ENCODE measurements at regions not wholly inside any gene's neighbourhood (a gene's known extent, or its start where the extent isn't known, plus 50 kb on each side); places are given as distances from the start of the nearest gene placed in this dataset.
"Not testable (repeated sequence)": the region's sequence is repeated elsewhere in the genome, so short reads cannot be mapped to it uniquely, and the experiment has no call there.

DNA sequence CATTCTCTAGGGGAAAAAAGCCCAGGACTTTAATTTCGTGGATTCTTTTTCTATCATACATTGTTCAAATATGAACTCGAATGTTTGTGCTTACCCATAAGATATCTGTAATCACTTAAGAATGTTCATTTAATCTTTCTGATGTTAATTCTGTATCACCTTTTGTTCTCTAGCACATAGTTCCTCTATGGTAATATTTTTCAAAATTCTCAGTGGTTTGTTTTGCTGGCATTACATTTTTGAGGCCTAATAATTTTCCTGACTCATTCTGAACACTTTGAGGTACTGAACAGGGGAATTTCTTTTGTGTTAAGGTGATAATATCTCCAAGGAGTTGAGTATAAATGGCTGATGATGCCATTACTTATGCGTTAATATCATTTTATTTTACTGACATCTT, 490.7 kb upstream of the PITX2 start:
- Histone ChIP-seq H3K4me3 (ENCODE audit: low read length in 2 of 2) (no peak overlapping the region), H3K27ac (ENCODE audit: low read depth in 2 of 2, low read length in 2 of 2) (no peak overlapping the region), H3K9me3 (ENCODE audit: control insufficient read depth in 2 of 2, low read length in 2 of 2) (no peaks in the 10 kb centered on the region), H3K27me3 (ENCODE audit: control insufficient read depth in 2 of 2, insufficient read depth in 2 of 2, low read length in 2 of 2) (no peaks in the 10 kb centered on the region), H3K4me1 (ENCODE audit: control insufficient read depth in 2 of 2, insufficient read depth in 2 of 2, low read length in 2 of 2) (no peaks in the 10 kb centered on the region), H3K36me3 (ENCODE audit: control insufficient read depth in 2 of 2, insufficient read depth in 2 of 2, low read length in 2 of 2) (no peaks in the 10 kb centered on the region), H3K9ac (ENCODE audit: low read depth in 1 of 2, low read length in 2 of 2) (no peak overlapping the region)

GRCh38 chr4:111115881-111116280, 493.0 kb upstream of the PITX2 start:
- H3K4me1 ChIP-seq (ENCODE audit: control insufficient read depth in 2 of 2, insufficient read depth in 2 of 2, low read length in 2 of 2) = no peaks in the 10 kb centered on the region
- no peak overlapping the region for H3K4me3 ChIP-seq (ENCODE audit: low read length in 2 of 2)
- no peak overlapping the region for H3K9ac ChIP-seq (ENCODE audit: low read depth in 1 of 2, low read length in 2 of 2)
- no peaks in the 10 kb centered on the region for H3K27me3 ChIP-seq (ENCODE audit: control insufficient read depth in 2 of 2, insufficient read depth in 2 of 2, low read length in 2 of 2)
- H3K36me3 ChIP-seq (ENCODE audit: control insufficient read depth in 2 of 2, insufficient read depth in 2 of 2, low read length in 2 of 2) = no peaks in the 10 kb centered on the region
- no peak overlapping the region for H3K27ac ChIP-seq (ENCODE audit: low read depth in 2 of 2, low read length in 2 of 2)
- H3K9me3 ChIP-seq (ENCODE audit: control insufficient read depth in 2 of 2, low read length in 2 of 2) = no peaks in the 10 kb centered on the region

- Histone ChIP-seq H3K4me3 (ENCODE audit: low read length in 2 of 2) (no peak overlapping the region), H3K4me1 (ENCODE audit: control insufficient read depth in 2 of 2, insufficient read depth in 2 of 2, low read length in 2 of 2) (no peaks in the 10 kb centered on the region), H3K9ac (ENCODE audit: low read depth in 1 of 2, low read length in 2 of 2) (no peak overlapping the region), H3K27ac (ENCODE audit: low read depth in 2 of 2, low read length in 2 of 2) (no peak overlapping the region), H3K9me3 (ENCODE audit: control insufficient read depth in 2 of 2, low read length in 2 of 2) (no peaks in the 10 kb centered on the region), H3K36me3 (ENCODE audit: control insufficient read depth in 2 of 2, insufficient read depth in 2 of 2, low read length in 2 of 2) (no peaks in the 10 kb centered on the region), H3K27me3 (ENCODE audit: control insufficient read depth in 2 of 2, insufficient read depth in 2 of 2, low read length in 2 of 2) (no peaks in the 10 kb centered on the region)
Measured at GRCh38 chr4:111120191-111120590, 497.3 kb upstream of the PITX2 start.

DNA sequence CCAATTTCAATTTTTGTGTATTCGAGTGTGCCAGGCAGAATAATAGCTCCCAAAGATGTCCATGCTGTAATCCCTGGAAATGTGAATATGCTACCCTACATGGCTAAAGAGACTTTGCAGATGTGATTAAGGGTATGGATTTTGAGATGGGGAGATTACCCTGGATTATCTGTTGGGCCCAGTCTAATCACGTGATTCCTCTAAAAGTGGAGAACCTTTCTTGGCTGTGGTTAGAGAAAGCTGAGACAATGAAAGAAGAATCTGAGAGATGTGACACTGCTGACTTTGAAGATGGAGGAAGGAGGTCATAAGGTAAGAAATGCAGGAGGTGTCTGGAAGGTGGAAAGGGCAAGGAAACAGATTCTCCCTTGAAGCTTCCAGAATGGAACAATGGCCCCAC, 503.5 kb upstream of the PITX2 start:
- H3K27me3 ChIP-seq (ENCODE audit: control insufficient read depth in 2 of 2, insufficient read depth in 2 of 2, low read length in 2 of 2) = no peaks in the 10 kb centered on the region
- H3K4me3 ChIP-seq (ENCODE audit: low read length in 2 of 2) = no peak overlapping the region
- no peaks in the 10 kb centered on the region for H3K9me3 ChIP-seq (ENCODE audit: control insufficient read depth in 2 of 2, low read length in 2 of 2)
- no peak overlapping the region for H3K9ac ChIP-seq (ENCODE audit: low read depth in 1 of 2, low read length in 2 of 2)
- H3K36me3 ChIP-seq (ENCODE audit: control insufficient read depth in 2 of 2, insufficient read depth in 2 of 2, low read length in 2 of 2) = no peaks in the 10 kb centered on the region
- H3K4me1 ChIP-seq (ENCODE audit: control insufficient read depth in 2 of 2, insufficient read depth in 2 of 2, low read length in 2 of 2) = no peaks in the 10 kb centered on the region
- no peak overlapping the region for H3K27ac ChIP-seq (ENCODE audit: low read depth in 2 of 2, low read length in 2 of 2)

GRCh38 chr4:111127841-111128240, 505.0 kb upstream of the PITX2 start:
- Histone ChIP-seq H3K27me3 (ENCODE audit: control insufficient read depth in 2 of 2, insufficient read depth in 2 of 2, low read length in 2 of 2) (no peaks in the 10 kb centered on the region), H3K36me3 (ENCODE audit: control insufficient read depth in 2 of 2, insufficient read depth in 2 of 2, low read length in 2 of 2) (no peaks in the 10 kb centered on the region), H3K4me1 (ENCODE audit: control insufficient read depth in 2 of 2, insufficient read depth in 2 of 2, low read length in 2 of 2) (no peaks in the 10 kb centered on the region), H3K9me3 (ENCODE audit: control insufficient read depth in 2 of 2, low read length in 2 of 2) (no peaks in the 10 kb centered on the region), H3K27ac (ENCODE audit: low read depth in 2 of 2, low read length in 2 of 2) (no peak overlapping the region), H3K9ac (ENCODE audit: low read depth in 1 of 2, low read length in 2 of 2) (no peak overlapping the region), H3K4me3 (ENCODE audit: low read length in 2 of 2) (no peak overlapping the region)

DNA sequence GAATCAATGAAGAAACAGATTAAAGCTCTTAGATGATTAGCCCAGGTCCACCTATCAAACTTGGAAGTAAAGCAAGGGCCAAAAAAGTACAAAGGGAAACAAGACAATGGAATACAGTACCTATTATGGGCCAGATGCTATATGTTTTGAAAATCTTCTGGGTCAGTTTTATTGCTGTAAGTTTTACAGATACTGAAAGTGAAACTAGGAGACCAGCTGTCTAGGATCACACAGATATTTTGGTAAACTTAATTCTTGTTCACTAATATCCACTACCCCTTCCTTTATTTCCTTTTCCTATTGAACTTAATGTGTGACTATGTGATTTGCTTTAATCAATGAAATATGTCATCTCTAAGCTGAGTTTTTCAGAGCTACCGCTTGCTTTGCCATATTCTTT, 505.4 kb upstream of the PITX2 start:
- no peaks in the 10 kb centered on the region for H3K4me1 ChIP-seq (ENCODE audit: control insufficient read depth in 2 of 2, insufficient read depth in 2 of 2, low read length in 2 of 2)
- H3K27ac ChIP-seq (ENCODE audit: low read depth in 2 of 2, low read length in 2 of 2) = no peak overlapping the region
- no peaks in the 10 kb centered on the region for H3K36me3 ChIP-seq (ENCODE audit: control insufficient read depth in 2 of 2, insufficient read depth in 2 of 2, low read length in 2 of 2)
- H3K9ac ChIP-seq (ENCODE audit: low read depth in 1 of 2, low read length in 2 of 2) = no peak overlapping the region
- no peak overlapping the region for H3K4me3 ChIP-seq (ENCODE audit: low read length in 2 of 2)
- no peaks in the 10 kb centered on the region for H3K9me3 ChIP-seq (ENCODE audit: control insufficient read depth in 2 of 2, low read length in 2 of 2)
- no peaks in the 10 kb centered on the region for H3K27me3 ChIP-seq (ENCODE audit: control insufficient read depth in 2 of 2, insufficient read depth in 2 of 2, low read length in 2 of 2)

GRCh38 chr4:111136438-111136837, 513.6 kb upstream of the PITX2 start:
- H3K9ac ChIP-seq (ENCODE audit: low read depth in 1 of 2, low read length in 2 of 2) = no peak overlapping the region
- no peak overlapping the region for H3K4me3 ChIP-seq (ENCODE audit: low read length in 2 of 2)
- no peak overlapping the region for H3K27ac ChIP-seq (ENCODE audit: low read depth in 2 of 2, low read length in 2 of 2)
- no peaks in the 10 kb centered on the region for H3K9me3 ChIP-seq (ENCODE audit: control insufficient read depth in 2 of 2, low read length in 2 of 2)
- no peaks in the 10 kb centered on the region for H3K4me1 ChIP-seq (ENCODE audit: control insufficient read depth in 2 of 2, insufficient read depth in 2 of 2, low read length in 2 of 2)
- no peaks in the 10 kb centered on the region for H3K27me3 ChIP-seq (ENCODE audit: control insufficient read depth in 2 of 2, insufficient read depth in 2 of 2, low read length in 2 of 2)
- H3K36me3 ChIP-seq (ENCODE audit: control insufficient read depth in 2 of 2, insufficient read depth in 2 of 2, low read length in 2 of 2) = no peaks in the 10 kb centered on the region

GRCh38 chr4:111136967-111137366, 514.1 kb upstream of the PITX2 start:
- H3K27ac ChIP-seq (ENCODE audit: low read depth in 2 of 2, low read length in 2 of 2) = no peak overlapping the region
- H3K4me3 ChIP-seq (ENCODE audit: low read length in 2 of 2) = no peak overlapping the region
- H3K36me3 ChIP-seq (ENCODE audit: control insufficient read depth in 2 of 2, insufficient read depth in 2 of 2, low read length in 2 of 2) = no peaks in the 10 kb centered on the region
- no peaks in the 10 kb centered on the region for H3K9me3 ChIP-seq (ENCODE audit: control insufficient read depth in 2 of 2, low read length in 2 of 2)
- no peaks in the 10 kb centered on the region for H3K4me1 ChIP-seq (ENCODE audit: control insufficient read depth in 2 of 2, insufficient read depth in 2 of 2, low read length in 2 of 2)
- no peak overlapping the region for H3K9ac ChIP-seq (ENCODE audit: low read depth in 1 of 2, low read length in 2 of 2)
- no peaks in the 10 kb centered on the region for H3K27me3 ChIP-seq (ENCODE audit: control insufficient read depth in 2 of 2, insufficient read depth in 2 of 2, low read length in 2 of 2)

GRCh38 chr4:111143510-111143909, 520.6 kb upstream of the PITX2 start:
- H3K36me3 ChIP-seq (ENCODE audit: control insufficient read depth in 2 of 2, insufficient read depth in 2 of 2, low read length in 2 of 2) = no peaks in the 10 kb centered on the region
- H3K9me3 ChIP-seq (ENCODE audit: control insufficient read depth in 2 of 2, low read length in 2 of 2) = no peaks in the 10 kb centered on the region
- H3K27ac ChIP-seq (ENCODE audit: low read depth in 2 of 2, low read length in 2 of 2) = no peak overlapping the region
- no peaks in the 10 kb centered on the region for H3K27me3 ChIP-seq (ENCODE audit: control insufficient read depth in 2 of 2, insufficient read depth in 2 of 2, low read length in 2 of 2)
- H3K4me1 ChIP-seq (ENCODE audit: control insufficient read depth in 2 of 2, insufficient read depth in 2 of 2, low read length in 2 of 2) = no peaks in the 10 kb centered on the region
- no peak overlapping the region for H3K9ac ChIP-seq (ENCODE audit: low read depth in 1 of 2, low read length in 2 of 2)
- no peak overlapping the region for H3K4me3 ChIP-seq (ENCODE audit: low read length in 2 of 2)

DNA sequence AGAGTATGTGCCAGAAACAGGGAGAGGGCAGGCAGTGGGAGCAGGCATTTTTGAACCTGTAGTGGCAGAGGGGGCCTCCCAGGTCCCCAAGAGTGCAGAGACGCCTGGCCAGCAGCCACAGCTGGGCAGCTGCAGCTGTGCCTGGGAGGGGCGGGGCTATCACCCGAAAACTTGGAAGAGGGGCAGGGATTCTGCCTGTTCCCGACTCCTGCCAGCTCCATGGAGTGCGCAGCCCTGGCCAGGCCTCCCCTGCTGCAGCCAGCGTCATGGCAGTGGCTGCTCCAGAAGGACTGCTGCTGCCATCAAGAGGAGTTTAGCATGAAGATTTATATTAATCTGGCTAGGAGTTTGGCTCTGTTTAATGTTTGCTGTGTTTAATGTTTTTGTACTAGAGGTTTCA, 532.1 kb upstream of the PITX2 start:
- no peaks in the 10 kb centered on the region for H3K4me1 ChIP-seq (ENCODE audit: control insufficient read depth in 2 of 2, insufficient read depth in 2 of 2, low read length in 2 of 2)
- H3K36me3 ChIP-seq (ENCODE audit: control insufficient read depth in 2 of 2, insufficient read depth in 2 of 2, low read length in 2 of 2) = no peaks in the 10 kb centered on the region
- no peak overlapping the region for H3K4me3 ChIP-seq (ENCODE audit: low read length in 2 of 2)

GRCh38 chr4:111164556-111164955, 541.7 kb upstream of the PITX2 start:
- H3K27me3 ChIP-seq (ENCODE audit: control insufficient read depth in 2 of 2, insufficient read depth in 2 of 2, low read length in 2 of 2); H3K4me1 ChIP-seq (ENCODE audit: control insufficient read depth in 2 of 2, insufficient read depth in 2 of 2, low read length in 2 of 2); H3K9ac ChIP-seq (ENCODE audit: low read depth in 1 of 2, low read length in 2 of 2); H3K27ac ChIP-seq (ENCODE audit: low read depth in 2 of 2, low read length in 2 of 2); H3K36me3 ChIP-seq (ENCODE audit: control insufficient read depth in 2 of 2, insufficient read depth in 2 of 2, low read length in 2 of 2); H3K9me3 ChIP-seq (ENCODE audit: control insufficient read depth in 2 of 2, low read length in 2 of 2); H3K4me3 ChIP-seq (ENCODE audit: low read length in 2 of 2): not testable (repeated sequence)

More for the DNA sequence above, 532.1 kb upstream of the PITX2 start:
- Histone ChIP-seq H3K9ac (ENCODE audit: low read depth in 1 of 2, low read length in 2 of 2) (no peak overlapping the region), H3K9me3 (ENCODE audit: control insufficient read depth in 2 of 2, low read length in 2 of 2) (peaks cover 0 to 2% of the 10 kb centered on the region in 2 donors), H3K27me3 (ENCODE audit: control insufficient read depth in 2 of 2, insufficient read depth in 2 of 2, low read length in 2 of 2) (no peaks in the 10 kb centered on the region), H3K27ac (ENCODE audit: low read depth in 2 of 2, low read length in 2 of 2) (no peak overlapping the region)

All from mucosa of rectum (tissue), 2 donors.